AG09319 (cell line): ENCODE measurements at regions not wholly inside any gene's neighbourhood (a gene's known extent, or its start where the extent isn't known, plus 50 kb on each side); places are given as distances from the start of the nearest gene placed in this dataset.

Source experiments
- DNase-seq: peaks from one replicate; pipeline ENCODE4 v3.0.0-alpha.2; 2010; ENCODE audit warnings: low read depth; ENCODE audit errors: extremely low read depth
- TF ChIP-seq, protein P1 (sequence below): IDR thresholded peaks from 2 replicates; pipeline ENCODE4 v1.5.1; 2011; ENCODE audit warnings: low read depth, mild to moderate bottlenecking, inconsistent platforms, low read length, moderate library complexity

DNA sequence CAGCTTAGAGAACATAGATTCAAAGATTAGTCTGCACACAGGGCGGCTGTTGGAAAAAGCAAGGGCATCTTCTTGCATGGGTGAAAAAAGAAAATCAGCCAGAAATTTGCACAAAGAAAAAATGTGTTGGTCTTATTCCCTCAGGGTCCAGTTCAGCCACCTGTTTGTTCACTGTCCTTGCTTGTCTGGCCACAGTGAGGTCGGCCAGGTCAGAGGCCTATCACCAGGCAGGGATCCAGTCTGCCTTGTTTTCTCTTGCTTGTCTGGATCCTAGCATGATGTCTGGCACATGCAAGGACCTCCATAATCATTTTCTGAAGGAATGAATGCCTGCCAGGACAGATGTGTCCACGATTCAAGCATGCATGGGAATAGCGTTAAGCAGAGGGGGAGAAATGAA is 359.1 kb upstream of the TBX3 start:
- no peak for DNase-seq
- TF ChIP-seq, protein P1, sequence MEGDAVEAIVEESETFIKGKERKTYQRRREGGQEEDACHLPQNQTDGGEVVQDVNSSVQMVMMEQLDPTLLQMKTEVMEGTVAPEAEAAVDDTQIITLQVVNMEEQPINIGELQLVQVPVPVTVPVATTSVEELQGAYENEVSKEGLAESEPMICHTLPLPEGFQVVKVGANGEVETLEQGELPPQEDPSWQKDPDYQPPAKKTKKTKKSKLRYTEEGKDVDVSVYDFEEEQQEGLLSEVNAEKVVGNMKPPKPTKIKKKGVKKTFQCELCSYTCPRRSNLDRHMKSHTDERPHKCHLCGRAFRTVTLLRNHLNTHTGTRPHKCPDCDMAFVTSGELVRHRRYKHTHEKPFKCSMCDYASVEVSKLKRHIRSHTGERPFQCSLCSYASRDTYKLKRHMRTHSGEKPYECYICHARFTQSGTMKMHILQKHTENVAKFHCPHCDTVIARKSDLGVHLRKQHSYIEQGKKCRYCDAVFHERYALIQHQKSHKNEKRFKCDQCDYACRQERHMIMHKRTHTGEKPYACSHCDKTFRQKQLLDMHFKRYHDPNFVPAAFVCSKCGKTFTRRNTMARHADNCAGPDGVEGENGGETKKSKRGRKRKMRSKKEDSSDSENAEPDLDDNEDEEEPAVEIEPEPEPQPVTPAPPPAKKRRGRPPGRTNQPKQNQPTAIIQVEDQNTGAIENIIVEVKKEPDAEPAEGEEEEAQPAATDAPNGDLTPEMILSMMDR: no peak

DNA sequence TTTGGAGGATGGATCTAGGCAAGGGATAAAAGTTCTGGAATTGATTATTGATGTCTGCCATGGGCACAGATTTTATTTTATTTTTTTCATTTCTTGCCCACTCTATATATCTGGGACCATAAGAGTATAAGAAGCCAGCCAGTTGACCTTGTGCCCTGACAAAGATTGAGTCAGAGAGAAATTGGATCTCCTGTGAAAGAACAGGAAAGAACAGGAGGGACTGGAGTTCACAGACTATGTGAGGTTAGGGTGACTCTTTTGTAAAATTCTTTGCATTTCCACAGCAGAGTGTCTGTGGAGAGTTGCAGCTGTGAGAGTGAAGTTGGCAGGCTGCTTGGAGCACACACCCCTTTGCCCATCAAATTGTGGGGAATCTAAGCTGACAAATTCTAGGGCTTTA is 358.4 kb upstream of the TBX3 start:
- DNase-seq: no peak
- TF ChIP-seq, protein P1: no peak

DNA sequence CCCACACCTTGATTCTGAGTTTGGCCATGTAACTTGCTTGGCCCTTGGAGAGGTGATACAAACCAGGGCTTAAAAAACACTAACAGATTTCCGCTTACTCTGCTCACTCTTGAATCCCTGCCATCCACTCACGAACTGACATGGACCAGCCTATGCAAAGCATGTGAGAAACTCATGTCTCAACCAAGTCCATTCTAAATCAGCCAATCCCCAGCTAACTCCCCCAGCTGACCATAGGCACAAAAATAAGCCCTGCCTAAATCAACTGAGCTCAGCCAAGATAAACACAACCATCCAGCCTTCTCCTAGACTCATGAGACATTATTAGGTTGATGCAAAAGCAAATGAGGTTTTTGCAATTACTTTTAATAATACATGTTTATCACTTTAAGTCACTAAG is 353.9 kb upstream of the TBX3 start:
- TF ChIP-seq, protein P1: no peak

DNA sequence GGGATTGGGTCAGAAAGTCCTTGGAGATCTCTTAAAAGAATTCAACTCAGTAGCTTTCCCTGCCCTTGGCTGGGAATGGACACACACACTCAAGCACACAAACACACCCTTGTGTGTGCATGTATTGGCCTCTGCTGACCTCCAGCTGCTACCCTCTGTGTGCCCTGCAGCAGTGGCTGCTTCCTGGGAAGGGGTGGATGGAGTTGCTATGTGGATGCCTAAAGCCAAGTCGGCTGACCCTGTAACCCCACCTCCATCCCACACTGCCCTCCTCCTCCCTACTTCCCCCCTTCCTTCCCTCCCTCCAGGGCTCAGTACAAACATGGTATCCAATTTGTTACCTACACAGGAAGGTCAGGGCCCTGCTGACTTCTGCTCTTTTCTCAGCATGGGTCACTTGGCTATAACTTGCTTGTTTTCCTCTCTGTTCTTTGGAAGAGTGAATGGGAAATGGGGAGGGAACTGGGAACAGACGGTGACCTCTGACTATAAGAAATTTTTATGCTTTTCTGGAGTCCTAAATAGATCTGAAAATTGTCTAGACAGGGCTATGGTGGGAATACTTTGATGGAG is 351.6 kb upstream of the TBX3 start:
- TF ChIP-seq, protein P1: no peak
- DNase-seq: no peak

More for the DNA sequence above, 353.9 kb upstream of the TBX3 start:
- no peak for DNase-seq

DNA sequence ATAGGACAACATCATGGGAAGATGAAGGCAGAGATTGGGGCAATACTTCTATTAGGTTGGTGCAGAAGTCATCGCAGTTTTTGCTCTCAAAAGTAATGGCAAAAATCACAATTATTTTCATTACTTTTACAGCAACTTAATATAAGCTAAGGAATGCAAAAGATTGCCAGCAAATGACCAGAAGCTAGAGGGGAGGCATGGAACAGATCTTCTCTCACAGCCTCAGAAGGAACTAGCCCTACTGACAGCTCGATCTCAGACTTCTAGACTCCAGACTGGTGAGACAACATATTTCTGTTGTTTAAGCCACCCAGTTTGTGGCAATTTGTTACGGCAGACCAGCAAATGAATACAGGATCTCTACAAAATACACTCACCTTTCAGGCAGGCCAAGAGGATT is 348.5 kb upstream of the TBX3 start:
- TF ChIP-seq, protein P1: no peak
- DNase-seq: no peak

DNA sequence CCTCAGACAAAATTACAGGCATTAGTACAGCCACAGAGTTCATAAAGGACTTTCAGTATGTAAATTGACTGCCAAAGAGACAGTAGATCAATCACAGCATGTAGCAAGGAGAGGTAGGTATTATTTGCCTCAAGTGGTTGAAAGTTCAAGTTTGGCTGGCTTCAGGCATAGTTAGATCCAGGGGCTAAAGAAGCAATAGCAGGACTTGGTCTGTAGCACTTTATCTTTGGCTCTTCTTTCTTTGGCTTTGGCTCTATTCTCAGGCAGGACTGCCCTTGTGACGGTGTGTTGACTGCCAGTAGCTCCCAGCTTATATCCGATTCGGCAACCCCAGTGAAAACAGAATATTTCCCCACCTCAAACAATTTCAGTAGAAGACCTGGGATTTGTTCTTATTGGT is 346.0 kb upstream of the TBX3 start:
- TF ChIP-seq, protein P1: no peak
- no peak for DNase-seq

DNA sequence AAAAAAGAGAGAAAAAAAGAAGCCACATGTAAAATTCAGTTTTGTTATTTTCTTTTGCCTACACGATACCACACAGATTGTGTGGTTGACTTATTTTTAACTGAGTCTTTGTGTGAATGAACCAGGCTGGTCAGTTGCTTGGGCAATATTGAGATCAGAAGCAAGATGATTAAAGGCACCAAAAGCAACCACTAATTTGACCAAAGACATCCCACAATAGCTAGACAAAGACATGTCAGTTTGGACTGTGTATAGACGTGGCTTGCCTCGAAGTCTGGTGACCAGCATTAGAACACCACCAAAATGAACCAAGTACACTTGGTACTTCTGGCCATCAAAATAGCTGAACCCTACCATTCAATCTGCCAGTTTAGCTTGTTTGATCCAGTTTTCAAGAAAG is 340.6 kb upstream of the TBX3 start:
- TF ChIP-seq, protein P1: no peak
- DNase-seq: no peak
